GM18507 (cell line): ENCODE measurements at regions not wholly inside any gene's neighbourhood (a gene's known extent, or its start where the extent isn't known, plus 50 kb on each side); places are given as distances from the start of the nearest gene placed in this dataset.
"Not testable (repeated sequence)": the region's sequence is repeated elsewhere in the genome, so short reads cannot be mapped to it uniquely, and the experiment has no call there.

Experiments
- DNase-seq: peaks from one replicate; pipeline ENCODE4 v3.0.0; 2011; ENCODE audit warnings: low read depth; ENCODE audit not compliant: insufficient read length; ENCODE audit errors: extremely low spot score
- FAIRE-seq: peaks from 2 replicates; lab custom pipeline; 2011; peaks lifted over from hg19 to GRCh38; lab: Jason Lieb, UNC

DNA sequence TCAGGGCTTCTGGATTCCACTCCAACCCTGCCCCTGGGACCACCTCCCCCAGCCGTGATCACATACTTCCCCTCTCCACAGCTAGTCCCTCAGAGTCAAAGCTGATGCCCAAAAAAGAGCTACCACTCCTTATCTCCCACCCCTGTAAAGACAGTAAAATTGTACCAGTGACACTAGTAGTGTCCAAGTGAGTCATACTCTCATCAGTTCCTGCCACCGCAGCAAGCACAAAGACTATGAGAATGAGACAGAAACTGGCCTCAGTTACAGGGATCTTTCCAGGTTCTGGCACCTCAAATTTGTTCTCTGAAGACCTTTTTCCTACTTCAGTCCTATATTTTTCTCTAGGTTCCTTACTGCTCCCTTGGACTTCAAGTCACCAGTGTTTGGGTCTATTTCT lies 144.2 kb downstream of the SPRY2 start:
- FAIRE-seq, result no peak
- no peak for DNase-seq

DNA sequence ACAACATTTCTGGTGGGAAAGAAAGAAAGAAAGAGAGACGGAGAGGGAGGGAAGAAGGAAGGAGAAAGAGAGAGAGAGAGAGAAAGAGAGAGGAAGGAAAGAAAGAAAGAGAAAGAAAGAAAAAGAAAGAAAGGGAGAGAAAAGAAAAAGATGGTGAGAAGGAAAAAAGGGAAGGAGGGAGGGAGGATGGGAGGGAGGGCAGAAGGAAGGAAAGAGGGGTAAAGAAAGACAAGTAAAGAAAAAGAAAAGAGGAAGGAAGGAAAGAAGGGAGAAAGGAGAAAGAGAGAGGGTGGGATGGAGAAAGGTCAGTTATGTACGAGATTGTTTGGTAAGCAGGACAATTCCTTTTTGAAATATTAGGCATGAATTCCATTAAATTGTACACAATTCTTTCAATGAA lies 145.3 kb downstream of the SPRY2 start:
- no peak for FAIRE-seq
- DNase-seq, result no peak

DNA sequence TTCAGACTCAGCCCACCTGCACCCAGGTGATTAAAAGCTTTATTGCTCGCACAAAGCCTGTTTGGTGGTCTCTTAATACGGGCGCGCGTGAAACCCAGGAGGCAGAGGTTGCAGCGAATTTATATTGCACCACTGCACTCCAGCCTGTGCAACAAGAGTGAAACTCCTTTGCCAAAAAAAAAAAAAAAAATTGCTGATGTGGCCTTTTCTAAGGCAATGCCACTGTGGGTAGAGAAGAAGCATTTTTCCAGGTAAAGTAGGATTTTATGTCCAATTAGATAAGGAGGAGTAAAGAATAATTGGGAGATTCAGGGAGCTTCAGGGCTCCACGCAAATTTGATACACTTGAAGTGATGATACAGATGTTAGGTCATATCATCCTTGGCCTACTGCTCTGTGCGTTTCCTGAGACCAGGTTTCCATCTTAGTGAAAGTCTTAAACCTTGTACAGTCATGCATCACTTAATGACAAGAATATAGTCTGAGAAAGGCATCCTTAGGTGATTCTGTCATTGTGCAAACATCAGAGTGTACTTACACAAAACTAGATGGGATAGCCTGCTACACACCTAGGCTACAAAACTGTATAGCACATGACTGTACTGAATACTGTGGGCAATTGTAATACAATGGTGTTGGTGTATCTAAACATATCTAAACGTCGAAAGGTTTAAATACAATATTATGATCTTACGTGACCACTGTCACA lies 150.9 kb downstream of the SPRY2 start:
- FAIRE-seq (no peak), DNase-seq (no peak)

DNA sequence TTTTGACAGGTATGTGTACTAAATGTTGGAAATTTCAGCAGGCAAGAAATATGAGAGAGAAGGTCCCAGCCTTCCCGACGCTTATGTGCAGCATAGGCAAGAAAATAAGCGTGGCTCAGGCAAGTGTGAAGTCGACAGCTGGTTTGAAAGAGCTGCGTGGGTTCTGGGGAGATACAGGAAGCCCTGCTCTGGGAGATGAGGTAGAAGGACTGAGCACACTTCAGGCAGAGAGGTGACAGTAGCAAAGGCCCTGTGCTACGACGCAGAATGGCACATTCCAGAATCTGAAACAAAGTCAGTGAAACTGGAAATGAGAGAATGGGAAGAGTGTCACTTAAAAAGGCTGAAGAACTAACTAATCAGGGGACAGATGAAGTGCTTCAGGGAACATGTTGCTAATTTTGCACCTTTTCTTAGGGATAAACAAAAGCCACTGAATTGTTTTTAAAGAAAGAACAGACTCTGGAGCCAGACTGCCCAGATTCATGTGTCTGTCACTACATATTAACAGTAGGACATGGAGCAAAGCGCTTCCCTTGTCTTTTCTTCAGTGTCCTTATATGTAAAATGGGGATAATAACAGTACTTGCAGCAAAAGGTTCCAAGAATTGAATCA lies 160.1 kb downstream of the SPRY2 start:
- FAIRE-seq, result no peak
- DNase-seq, result no peak

DNA sequence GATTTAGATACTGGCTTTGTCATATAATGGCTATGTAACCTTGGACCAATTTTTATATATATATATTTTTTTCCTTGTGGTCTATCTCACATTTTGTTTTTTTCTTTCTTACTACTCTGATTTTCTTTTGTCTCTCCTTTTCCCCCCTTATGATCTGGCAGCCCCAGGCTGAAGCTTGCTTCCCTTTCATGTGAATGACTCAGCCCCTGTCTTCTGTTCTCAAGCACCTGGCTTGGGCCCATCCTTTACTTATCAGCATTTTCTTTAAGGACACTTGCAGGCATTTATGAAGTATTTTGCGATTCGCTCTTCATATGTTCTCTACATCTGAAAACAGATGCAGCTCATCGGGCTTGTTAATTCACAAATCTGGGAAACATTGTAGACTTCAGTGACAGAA lies 163.6 kb downstream of the SPRY2 start:
- FAIRE-seq (no peak), DNase-seq (no peak)

DNA sequence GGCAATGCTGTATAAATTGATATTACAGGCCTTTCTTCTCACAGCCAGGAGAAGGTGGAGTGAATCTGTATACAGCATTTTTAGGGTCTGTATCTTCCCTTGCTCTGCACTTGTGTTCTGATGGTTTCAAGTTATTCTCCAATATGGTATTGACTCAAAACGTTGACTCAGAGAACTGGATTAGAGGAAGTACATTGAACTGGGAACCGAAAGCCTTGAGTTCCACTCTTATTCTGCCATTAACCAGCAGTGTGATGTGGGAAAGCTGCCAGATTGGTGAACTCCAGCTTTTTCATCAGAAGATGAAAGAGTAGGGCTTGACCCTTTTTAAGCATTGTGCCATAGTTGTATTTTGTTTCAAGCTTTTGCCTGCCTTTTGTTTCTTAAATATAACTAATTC lies 167.7 kb downstream of the SPRY2 start:
- no peak for DNase-seq

DNA sequence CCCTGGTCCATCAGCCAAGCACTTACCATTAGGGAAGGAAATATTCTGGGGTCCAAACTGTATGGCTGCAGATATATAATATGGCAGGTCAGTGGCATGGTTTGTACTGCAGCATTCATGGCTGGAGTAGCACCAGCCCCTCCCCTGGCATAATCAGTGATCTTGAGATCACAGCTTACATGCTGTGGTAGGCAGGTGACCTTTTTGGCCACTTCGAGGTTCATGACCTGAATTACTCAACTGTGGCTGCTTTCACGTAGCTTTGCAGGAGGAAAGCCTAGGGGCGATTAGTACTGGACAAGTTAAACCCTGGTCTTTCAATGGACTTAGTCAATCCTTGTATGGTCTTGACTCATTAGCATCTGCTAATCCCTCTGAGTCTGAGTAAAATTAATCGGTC lies 169.8 kb downstream of the SPRY2 start:
- no peak for FAIRE-seq
- no peak for DNase-seq

More for the DNA sequence above, 167.7 kb downstream of the SPRY2 start:
- FAIRE-seq, result peak; percentile 69

DNA sequence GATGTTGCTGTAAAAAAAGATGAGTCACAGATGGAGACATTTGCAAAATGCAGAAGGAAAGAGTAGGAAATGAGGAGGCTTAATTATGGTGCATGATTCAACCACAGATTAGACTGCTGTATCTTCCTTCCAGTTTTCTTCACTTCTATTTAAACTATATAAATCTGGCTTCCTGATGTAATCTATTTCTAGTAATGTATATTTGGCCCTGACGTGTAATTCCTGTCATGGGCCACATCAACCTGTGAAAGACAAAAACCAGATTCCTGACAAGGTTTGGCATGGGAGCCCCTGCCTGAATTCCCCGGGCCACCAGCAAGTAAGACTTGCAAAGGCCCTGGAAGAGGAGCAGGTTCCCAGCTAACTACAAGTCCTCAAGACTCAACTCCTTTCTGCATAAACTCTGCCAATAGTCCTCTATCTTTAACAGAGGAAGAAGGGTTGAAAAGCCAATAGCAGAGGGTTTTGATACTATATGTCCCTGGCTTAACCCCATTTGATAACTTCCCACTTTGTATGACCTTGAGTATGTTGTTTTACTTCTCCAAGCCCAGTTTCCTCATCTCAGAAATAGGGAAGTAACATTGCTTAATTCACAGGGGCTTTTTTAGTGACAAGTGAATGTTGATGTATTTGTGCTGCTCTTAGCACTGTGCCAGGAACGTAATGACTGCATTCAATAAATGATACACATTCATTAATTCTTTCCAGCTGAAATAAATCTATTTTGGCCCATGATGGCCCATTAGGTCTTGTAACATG lies 172.7 kb downstream of the SPRY2 start:
- DNase-seq (no peak), FAIRE-seq (no peak)

DNA sequence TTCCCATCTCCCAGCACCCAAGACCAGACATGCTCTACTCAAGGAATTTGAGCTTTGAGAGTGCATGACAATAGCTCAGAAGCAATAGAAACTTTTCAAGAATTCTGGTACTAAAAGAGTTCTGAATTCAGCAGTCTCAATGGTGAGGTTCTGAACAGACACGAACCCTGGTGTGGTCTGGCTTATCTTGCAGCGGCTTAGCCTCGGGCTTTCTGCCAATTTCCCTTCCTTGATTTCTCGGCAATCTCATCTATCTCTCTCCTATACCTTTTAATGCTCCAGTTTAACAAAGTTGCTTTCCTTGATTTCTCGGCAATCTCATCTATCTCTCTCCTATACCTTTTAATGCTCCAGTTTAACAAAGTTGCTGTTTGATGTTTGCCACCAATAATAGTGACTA lies 174.6 kb downstream of the SPRY2 start:
- no peak for FAIRE-seq
- DNase-seq, result no peak

DNA sequence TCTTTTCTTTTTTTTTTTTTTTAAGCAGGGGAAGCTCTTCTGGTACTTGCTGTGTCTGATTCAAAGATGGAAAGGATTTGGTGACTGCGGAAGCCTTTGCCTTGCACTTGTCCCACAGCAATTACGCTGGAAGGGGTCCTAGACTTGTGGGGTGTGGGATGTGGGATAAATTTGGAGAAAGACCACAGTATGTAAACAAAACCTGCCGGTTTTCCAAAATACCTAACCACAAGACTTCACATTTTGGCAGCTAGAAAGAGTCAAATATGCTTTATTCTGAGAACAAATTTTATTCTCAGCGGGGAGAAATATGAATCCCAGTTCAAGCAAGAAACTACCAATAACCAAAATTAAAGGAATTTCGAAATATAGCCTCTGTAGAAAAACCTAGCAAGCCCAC lies 176.5 kb downstream of the SPRY2 start:
- no peak for FAIRE-seq
- no peak for DNase-seq

DNA sequence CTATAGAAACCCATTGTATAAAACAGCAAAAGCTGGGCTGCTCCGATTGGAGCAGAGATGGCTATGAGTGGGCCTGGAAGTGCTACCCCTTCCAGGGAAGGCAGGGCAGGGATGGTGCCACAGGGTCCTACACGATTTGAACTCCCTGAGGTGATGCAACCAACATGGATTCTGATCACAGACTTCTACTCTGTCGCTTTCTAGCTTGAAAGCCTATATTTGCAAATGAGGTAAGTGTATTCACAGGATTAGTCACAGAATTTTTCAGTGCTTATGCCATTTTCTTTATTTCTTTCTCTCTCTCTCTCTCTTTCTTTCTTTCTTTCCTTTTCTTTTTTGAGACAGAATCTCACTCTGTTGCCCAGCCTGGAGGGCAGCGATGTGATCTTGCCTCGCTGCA lies 179.0 kb downstream of the SPRY2 start:
- DNase-seq, result no peak
- no peak for FAIRE-seq

DNA sequence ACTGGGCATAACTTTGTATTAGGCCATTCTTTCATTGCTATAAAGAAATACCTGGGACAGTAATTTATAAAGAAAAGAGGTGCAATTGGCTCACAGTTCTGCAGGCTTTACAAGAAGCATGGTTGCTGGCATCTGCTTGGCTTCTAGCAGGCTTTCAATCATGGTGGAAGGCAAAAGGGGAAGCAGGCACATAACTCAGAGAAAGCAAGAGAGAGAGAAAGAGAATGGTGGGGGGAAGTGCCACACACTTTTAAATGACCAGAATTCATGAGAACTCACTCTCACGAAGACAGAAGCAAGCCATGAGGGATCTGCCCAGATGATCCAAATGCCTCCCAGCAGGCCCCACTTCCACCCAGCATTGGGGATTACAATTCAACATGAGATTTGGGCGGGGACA lies 179.7 kb downstream of the SPRY2 start:
- no peak for FAIRE-seq
- DNase-seq, result no peak

DNA sequence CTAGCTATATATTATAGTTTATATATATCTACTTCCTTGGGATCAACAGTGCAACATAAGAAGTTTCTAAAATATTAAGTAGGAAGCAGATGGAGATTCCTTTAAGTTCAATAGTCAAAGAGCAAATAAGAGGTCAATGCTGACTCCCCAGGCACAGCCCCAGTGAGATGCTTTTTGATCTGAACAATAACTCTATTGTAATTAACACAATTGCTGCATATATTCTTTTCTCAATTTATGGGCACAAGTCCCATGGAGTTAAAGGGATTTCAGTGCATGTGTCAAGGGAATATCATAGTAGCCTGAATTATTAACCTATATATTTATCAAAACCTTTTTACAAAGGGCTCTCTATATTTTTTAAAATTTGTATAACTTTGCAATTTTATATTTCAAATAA lies 180.8 kb downstream of the SPRY2 start:
- FAIRE-seq, result no peak
- no peak for DNase-seq

DNA sequence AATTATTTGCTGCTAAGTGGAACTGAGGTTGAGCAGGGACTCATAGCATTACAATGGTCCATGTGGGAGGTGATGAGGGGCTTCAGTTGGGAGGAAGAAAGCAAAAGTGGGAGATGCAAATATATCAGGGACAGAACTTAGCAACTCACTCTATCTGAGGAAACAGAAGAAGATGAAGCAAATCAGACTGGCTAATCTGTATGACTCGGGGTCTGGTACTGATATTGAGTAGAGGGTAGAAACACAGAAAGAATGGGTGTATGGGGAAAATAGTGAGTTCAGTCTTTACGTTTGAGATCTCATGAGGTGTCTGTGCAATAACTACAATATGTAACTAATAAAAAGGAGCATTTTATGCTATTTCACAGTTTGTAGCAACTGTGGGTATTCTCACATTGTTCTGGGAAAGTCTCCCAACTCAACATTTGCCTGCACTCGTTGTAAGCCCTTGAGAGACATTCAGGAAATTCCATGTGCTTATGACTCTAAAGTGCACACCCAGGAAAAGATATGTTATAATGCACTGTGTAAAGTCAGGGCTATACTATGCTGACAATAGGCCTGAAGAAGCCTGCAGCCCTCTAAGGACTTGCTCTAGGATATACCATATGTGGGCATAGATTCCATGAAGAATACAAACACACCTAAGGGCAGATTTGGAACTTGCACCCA lies 183.5 kb downstream of the SPRY2 start:
- FAIRE-seq (no peak), DNase-seq (no peak)

DNA sequence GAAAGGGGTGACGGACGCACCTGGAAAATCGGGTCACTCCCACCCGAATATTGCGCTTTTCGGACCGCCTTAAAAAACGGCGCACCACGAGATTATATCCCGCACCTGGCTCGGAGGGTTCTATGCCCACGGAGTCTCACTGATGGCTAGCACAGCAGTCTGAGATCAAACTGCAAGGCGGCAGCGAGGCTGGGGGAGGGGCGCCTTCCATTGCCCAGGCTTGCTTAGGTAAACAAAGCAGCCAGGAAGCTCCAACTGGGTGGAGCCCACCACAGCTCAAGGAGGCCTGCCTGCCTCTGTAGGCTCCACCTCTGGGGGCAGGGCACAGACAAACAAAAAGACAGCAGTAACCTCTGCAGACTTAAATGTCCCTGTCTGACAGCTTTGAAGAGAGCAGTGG lies 188.8 kb downstream of the SPRY2 start:
- not testable (repeated sequence) for FAIRE-seq, DNase-seq

DNA sequence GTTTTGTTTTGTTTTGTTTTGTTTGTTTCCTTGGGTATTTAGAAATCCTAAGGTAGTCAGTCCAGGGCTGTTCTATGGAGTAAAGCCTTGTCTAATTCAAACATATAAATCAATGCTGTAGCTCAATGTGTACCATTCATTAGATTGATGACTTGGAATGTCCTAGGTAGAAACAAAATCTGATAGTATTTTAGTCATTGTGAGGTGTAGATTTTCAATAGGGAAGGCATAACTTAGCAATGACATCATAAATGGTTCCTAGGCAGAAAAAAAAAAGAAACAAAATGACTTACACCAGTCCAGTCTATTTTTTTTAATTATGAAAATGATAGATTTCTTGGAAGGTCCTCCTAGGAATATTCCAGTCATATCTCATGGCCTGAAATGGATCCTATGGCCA lies 189.9 kb downstream of the SPRY2 start:
- FAIRE-seq (no peak), DNase-seq (no peak)

DNA sequence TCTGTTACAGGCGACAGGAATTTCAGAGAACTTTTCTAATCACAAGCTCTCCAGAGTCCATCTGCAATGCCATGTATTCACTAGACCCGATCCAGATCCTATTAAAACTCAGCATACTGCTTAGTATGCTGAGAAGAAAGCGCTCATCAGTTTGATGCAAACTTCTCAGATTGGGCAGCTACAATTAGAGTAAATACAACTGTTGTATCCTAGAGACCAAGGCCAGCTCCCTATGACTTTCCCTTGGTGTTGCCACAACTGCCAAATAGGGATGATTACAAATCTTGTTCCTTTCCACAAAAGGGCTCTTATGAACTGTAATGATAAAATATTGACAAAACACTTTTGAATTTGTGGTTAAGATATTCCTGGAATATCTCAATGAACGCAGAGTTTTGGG lies 191.2 kb downstream of the SPRY2 start:
- FAIRE-seq, result no peak
- no peak for DNase-seq

DNA sequence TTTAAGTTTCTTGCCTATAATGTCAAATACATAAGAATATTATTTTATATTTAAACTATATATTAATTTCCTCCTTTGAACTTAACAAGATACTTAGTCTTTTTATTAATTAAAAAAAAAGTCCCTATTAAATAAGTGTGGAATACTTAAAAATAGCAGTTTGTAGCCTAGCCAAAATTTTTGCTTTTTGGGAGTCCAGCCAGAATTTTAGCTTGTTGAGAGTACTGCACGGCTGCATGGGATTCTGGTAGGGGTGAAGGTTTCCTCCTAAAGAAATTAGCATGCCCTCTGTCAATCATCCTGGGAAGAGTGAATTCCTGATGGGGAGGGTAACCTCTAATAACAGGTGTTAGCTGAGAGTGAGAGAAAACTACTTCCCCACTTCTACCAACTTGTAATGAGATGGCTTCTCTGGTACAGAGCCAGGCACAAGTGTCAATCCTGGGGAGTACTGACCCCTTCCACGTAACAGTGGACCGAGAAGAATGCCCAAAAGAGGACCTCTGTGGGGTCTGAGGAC lies 195.7 kb downstream of the SPRY2 start:
- FAIRE-seq, result no peak
- no peak for DNase-seq

DNA sequence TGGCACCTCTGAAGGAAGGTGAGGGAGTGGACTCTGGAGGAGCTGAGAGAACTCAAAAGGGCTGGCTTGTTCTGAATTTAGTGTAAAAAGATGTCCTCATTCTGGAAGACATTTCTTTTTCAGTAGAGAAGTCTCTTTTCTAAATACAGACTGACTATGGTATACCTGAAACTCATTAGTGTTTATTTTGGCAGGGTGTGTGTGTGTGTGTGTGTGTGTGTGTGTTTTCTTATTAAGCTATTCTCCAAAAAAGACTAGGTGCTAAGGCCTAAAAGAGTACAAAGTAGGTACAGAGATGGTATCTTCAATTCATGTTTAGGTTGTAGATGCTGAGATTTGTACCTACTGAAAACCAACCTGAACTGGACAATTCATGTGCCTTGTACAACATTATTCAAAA lies 196.4 kb downstream of the SPRY2 start:
- no peak for FAIRE-seq

More for the DNA sequence above, 196.4 kb downstream of the SPRY2 start:
- no peak for DNase-seq
